ENCODE measurements at regions not wholly inside any gene's neighbourhood (a gene's known extent, or its start where the extent isn't known, plus 50 kb on each side); places are given as distances from the start of the nearest gene placed in this dataset.
"Not testable (repeated sequence)": the region's sequence is repeated elsewhere in the genome, so short reads cannot be mapped to it uniquely, and the experiment has no call there.

DNA sequence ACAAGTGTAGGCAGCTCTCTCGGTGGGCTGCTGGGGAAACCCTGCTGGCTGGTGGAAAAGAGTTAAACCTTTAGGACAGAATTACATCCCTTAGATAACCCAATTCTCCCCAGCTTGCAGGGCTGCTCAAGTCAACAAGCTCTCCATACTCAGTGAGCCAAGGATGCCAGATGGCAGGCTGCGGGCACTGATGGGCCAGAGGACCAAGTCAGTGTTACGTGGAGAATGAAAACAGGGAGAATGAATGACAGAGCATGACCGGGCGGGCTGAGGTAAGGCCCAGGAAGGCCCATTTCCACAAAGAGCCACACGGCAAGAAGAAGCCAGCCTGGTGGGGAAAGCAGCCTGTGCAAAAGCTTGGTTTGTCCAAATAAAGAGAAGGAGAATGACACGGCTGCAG, 58.7 kb upstream of the CD93 start:
- no peak overlapping the region for H3K4me3 ChIP-seq (ENCODE audit: low read depth, low read length)
- TF ChIP-seq, protein P1, sequence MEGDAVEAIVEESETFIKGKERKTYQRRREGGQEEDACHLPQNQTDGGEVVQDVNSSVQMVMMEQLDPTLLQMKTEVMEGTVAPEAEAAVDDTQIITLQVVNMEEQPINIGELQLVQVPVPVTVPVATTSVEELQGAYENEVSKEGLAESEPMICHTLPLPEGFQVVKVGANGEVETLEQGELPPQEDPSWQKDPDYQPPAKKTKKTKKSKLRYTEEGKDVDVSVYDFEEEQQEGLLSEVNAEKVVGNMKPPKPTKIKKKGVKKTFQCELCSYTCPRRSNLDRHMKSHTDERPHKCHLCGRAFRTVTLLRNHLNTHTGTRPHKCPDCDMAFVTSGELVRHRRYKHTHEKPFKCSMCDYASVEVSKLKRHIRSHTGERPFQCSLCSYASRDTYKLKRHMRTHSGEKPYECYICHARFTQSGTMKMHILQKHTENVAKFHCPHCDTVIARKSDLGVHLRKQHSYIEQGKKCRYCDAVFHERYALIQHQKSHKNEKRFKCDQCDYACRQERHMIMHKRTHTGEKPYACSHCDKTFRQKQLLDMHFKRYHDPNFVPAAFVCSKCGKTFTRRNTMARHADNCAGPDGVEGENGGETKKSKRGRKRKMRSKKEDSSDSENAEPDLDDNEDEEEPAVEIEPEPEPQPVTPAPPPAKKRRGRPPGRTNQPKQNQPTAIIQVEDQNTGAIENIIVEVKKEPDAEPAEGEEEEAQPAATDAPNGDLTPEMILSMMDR (IDR thresholded peaks at IDR 0.05; ENCODE audit: low read depth, low read length): no peak

DNA sequence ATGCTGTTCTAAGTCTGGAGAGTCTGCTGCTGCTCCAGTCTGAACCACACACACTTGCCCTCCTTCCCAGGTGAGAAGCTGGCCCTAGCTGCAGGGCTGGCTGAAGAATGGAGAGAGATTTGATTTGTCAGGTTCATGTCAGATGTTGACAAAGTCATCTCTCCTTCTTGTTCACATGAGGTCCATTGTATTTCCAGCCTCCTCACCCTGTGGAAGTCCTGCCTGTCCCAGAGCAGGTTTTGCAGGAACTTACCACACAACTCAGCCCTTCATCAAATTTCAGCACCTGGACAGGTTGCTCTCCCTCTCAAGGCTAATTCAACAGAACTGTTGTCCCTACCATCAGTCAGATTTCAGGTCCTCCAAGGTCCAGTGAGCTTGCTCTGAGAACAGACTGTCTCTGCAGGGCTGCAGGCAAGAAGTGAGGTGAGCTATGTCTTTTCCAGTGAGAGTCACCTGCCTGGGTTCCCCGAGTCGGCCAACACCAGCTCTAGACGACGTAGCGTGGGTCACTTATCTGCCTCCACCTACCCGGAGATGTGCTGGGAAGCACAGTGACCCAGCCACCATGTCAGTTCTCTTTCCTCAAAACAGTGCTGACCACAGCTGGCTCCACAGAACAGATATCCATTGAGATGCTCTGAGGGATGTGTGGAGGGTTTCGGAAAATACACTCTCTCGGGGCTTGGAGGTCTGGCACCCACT, 58.0 kb upstream of the CD93 start:
- H3K4me3 ChIP-seq (ENCODE audit: low read depth, low read length): no peak overlapping the region
- TF ChIP-seq, protein P1 (IDR thresholded peaks at IDR 0.05; ENCODE audit: low read depth, low read length): no peak

DNA sequence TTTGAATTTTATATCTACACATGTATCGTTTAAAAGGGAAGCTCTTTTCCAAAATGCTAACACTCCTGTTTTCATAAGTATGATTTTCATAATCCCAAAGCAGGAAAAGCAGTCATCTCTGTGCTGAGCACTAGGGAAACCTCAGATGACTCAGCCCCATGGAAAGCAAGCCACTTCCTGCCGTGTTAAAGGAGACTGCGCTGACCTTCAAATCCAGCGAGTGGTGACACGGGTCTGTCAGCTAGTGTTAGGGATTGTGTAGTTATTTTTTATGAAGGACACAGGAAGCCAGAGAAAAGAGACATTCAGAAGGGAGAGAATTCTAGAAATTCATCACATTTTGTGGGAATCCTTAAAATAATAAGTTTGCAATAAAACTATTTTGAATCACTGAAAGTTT, 57.0 kb upstream of the CD93 start:
- TF ChIP-seq, protein P1 (IDR thresholded peaks at IDR 0.05; ENCODE audit: low read depth, low read length): no peak

DNA sequence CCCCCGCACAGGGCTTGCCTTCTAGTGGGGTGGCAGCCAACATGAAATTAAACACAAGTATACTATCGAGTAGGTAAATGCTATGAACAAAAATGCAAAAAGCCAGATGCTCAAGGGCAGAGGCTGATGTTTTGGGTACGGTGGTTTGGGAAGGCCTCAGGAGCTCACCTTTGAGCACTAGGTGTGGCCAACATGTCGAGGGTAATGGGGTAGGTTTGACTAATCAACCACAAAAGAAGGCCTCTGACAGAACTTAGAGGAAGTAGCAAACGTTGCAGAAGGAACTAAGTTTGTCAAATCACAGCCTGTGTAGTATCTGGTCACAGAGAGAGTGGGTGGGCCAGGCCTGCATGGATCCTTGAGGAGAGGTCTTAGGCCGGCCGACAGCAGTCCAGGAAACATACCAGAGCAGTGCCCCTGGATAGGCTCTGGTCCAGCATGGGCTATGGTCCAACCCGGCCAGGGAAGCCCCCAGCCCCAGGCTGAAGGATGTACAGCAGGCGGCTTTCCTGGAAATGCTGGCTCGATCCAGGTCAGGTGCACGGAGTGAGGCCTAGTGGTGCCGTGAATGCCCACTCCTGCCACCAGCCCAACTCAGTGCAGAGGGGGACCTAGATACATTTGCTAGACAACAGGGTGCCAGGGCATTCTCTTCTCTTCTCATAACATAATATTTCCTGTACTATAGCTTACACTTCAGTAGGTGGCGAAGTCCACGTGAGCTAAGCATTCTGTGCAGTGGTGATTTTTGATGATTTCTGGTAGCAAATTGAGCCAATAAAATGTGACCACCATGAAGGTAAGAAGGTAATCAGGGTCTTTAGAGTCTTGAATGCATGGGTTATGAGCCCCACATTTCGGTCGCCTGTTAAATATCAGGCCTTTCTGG, 56.3 kb upstream of the CD93 start:
- no peak overlapping the region for H3K4me3 ChIP-seq (ENCODE audit: low read depth, low read length)
- TF ChIP-seq, protein P1 (IDR thresholded peaks at IDR 0.05; ENCODE audit: low read depth, low read length): no peak

More for the DNA sequence above, 57.0 kb upstream of the CD93 start:
- no peak overlapping the region for H3K4me3 ChIP-seq (ENCODE audit: low read depth, low read length)

DNA sequence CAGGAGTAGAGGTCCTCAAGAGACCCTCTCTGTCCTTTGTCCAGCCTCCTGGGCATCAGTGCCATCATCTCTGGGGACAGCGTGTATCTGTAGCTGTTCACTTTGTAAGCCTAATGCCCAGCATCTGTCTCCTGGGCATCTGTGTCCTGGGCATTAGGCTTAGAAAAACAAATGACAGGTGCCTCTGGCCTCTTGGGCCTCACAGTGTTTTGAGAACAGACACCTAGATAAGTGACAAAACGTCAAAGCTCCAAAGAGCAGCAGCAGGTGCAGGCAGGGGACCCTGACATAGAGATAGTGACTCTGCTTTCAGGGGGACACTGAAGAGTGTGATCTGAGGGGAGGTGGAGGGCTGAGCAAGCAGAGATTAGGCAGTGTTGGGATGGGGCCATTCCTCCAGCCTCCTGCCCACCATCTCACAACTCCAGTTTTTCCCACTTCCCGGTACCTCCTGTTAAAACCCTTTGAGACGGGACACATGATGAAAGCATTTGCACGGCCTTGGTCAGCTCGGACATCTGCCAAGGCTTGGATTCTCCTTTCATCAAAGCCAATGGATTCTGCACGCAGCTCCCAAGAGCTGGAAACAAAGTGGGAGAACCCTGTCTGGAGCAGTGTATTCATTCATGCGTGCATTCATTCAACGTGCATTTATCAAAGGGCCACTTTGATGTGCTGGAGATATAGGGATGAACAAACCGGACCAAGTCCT, 55.5 kb upstream of the CD93 start:
- TF ChIP-seq, protein P1 (IDR thresholded peaks at IDR 0.05; ENCODE audit: low read depth, low read length): no peak
- H3K4me3 ChIP-seq (ENCODE audit: low read depth, low read length): no peak overlapping the region

DNA sequence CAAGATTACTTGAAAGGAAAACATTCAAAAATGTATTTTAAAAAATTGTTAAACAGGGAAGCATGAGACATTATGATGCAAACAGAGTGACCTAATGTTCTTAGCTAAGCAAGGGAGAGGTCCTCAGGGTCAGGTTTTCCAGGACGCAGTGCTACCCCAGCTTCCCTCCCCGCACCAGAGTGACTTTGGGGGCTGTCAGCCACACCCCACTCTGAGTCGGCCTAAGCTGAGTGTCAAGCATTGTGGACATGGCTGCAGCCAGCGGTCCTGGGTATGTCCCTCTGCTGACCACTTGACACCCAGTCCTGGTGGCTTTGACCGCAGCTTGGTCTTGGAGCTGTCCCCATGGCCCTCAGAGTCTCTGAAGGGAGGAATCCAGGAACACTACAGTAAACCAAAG, 54.9 kb upstream of the CD93 start:
- TF ChIP-seq, protein P1 (IDR thresholded peaks at IDR 0.05; ENCODE audit: low read depth, low read length): no peak
- H3K4me3 ChIP-seq (ENCODE audit: low read depth, low read length): no peak overlapping the region

DNA sequence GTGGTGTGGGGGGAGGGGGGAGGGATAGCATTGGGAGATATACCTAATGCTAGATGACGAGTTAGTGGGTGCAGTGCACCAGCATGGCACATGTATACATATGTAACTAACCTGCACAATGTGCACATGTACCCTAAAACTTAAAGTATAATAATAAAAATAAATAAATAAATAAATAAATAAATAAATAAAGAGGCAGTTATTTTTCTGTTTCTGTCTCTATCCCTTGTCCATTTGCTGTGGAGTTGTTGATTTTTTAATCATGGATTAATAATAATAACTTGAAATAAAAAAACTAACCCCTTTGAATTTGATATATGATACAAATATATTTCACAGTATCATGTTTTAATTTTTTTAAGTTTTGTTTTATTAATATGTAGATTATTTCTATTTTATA, 53.9 kb upstream of the CD93 start:
- not testable (repeated sequence) for H3K4me3 ChIP-seq (ENCODE audit: low read depth, low read length)

Data from WI38 (cell line).